Breast epithelium (tissue), 4 donors: ENCODE measurements at regions not wholly inside any gene's neighbourhood (a gene's known extent, or its start where the extent isn't known, plus 50 kb on each side); places are given as distances from the start of the nearest gene placed in this dataset.

Experiments
- DNase-seq, 2 donors: peaks; one replicate each; pipeline ENCODE4 v3.0.0-alpha.2; 2019; ENCODE audit warnings: low spot score in 2 of 2
- H3K27ac ChIP-seq, 2 donors: fragments of 200-600 bp; sonication (generic) in 1 of 2; one replicate each; pipeline ENCODE4 v1.5.1; 2016 to 2019; ENCODE audit warnings: mild to moderate bottlenecking in 1 of 2
- H3K27me3 ChIP-seq, 2 donors: fragments of 200-600 bp; sonication (generic) in 1 of 2; one replicate each; pipeline versions ENCODE4 v1.5.1 to v1.6.0; 2017 to 2019; ENCODE audit warnings: control low read depth in 1 of 2, mild to moderate bottlenecking in 1 of 2
- H3K36me3 ChIP-seq: fragments of 200-600 bp; one replicate; pipeline ENCODE4 v1.5.1; 2019
- H3K4me1 ChIP-seq, 2 donors: fragments of 200-600 bp; sonication (generic); one replicate each; pipeline ENCODE4 v1.5.1; 2016 to 2019; ENCODE audit warnings: control low read depth in 1 of 2
- H3K4me3 ChIP-seq, 3 donors: fragments of 200-600 bp; sonication (generic); 1 replicate in 2 of 3; 2 replicates in 1 of 3; pipeline ENCODE4 v1.5.1; 2016 to 2019; ENCODE audit warnings: mild to moderate bottlenecking in 3 of 3, moderate library complexity in 2 of 3
- H3K9me3 ChIP-seq, 2 donors: fragments of 200-600 bp; sonication (generic) in 1 of 2; one replicate each; pipeline ENCODE4 v1.5.1; 2016 to 2019; ENCODE audit warnings: control low read depth in 1 of 2
- POLR2A ChIP-seq: fragments of 450-650 bp; IDR thresholded peaks from one replicate; pipeline ENCODE4 v1.6.1; 2016; ENCODE audit warnings: antibody characterized with exemption, mild to moderate bottlenecking, moderate library complexity
- POLR2AphosphoS5 ChIP-seq, 3 donors: sonication (generic); formaldehyde crosslinking; IDR thresholded peaks; one replicate each; pipeline ENCODE4 v1.6.1; 2017; ENCODE audit warnings: antibody characterized with exemption in 3 of 3
- intact Hi-C: fragments of 100-400 bp; cut with DNase I; formaldehyde crosslinking; loops from one replicate; pipeline ENCODE4 v1.15.1; 2023; ENCODE audit warnings: low total_unique reads
- TF ChIP-seq, protein P1 (sequence below), 3 donors: fragments of 450-650 bp; IDR thresholded peaks; one replicate each; pipeline ENCODE4 v1.5.1; 2016 to 2017; ENCODE audit warnings: antibody characterized with exemption in 3 of 3, mild to moderate bottlenecking in 3 of 3, moderate library complexity in 3 of 3

- no peaks in the 10 kb centered on the region for H3K4me1 ChIP-seq
- H3K36me3 ChIP-seq = no peaks in the 10 kb centered on the region
- peaks cover 6 to 8% of the 10 kb centered on the region in 2 donors for H3K9me3 ChIP-seq
- H3K27me3 ChIP-seq = no peaks in the 10 kb centered on the region
- DNase-seq = no peak
- H3K4me3 ChIP-seq = no peak overlapping the region
- intact Hi-C loops = no loop called here
- peak overlapping the region in 1 of 2 donors; percentile 25 for H3K27ac ChIP-seq
- TF ChIP-seq POLR2A (no peak), POLR2AphosphoS5 (IDR thresholded peaks at IDR 0.05) (no peak)
- TF ChIP-seq, protein P1, sequence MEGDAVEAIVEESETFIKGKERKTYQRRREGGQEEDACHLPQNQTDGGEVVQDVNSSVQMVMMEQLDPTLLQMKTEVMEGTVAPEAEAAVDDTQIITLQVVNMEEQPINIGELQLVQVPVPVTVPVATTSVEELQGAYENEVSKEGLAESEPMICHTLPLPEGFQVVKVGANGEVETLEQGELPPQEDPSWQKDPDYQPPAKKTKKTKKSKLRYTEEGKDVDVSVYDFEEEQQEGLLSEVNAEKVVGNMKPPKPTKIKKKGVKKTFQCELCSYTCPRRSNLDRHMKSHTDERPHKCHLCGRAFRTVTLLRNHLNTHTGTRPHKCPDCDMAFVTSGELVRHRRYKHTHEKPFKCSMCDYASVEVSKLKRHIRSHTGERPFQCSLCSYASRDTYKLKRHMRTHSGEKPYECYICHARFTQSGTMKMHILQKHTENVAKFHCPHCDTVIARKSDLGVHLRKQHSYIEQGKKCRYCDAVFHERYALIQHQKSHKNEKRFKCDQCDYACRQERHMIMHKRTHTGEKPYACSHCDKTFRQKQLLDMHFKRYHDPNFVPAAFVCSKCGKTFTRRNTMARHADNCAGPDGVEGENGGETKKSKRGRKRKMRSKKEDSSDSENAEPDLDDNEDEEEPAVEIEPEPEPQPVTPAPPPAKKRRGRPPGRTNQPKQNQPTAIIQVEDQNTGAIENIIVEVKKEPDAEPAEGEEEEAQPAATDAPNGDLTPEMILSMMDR (IDR thresholded peaks at IDR 0.05) = no peak
Observed at GRCh38 chr6:165118736-165119135, 190.7 kb downstream of the C6orf118 start.

DNA sequence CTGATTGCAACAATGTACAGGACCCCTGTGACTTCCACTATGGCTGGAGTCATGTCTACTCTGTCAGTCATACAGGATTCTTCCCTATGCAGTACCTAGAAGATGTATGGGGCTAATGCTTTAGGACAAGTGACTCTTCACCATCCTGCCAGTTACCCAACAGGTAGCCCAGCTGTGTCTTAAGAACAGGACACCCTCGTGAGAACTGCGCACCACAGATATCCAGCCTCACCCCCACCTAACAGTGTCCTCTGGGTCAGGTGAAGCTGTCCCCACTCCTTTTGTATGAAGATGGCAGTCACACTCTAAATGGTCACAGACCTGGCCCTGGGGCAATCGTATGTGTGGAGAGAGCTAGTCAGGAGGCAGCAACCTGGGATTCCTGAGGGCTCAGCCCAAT lies 191.6 kb downstream of the C6orf118 start:
- Histone ChIP-seq H3K9me3 (peaks cover 9 to 10% of the 10 kb centered on the region in 2 donors), H3K36me3 (no peaks in the 10 kb centered on the region), H3K27ac (no peak overlapping the region), H3K4me3 (no peak overlapping the region), H3K27me3 (no peaks in the 10 kb centered on the region), H3K4me1 (no peaks in the 10 kb centered on the region)
- DNase-seq = no peak
- intact Hi-C loops = no loop called here
- no peak for TF ChIP-seq POLR2A

DNA sequence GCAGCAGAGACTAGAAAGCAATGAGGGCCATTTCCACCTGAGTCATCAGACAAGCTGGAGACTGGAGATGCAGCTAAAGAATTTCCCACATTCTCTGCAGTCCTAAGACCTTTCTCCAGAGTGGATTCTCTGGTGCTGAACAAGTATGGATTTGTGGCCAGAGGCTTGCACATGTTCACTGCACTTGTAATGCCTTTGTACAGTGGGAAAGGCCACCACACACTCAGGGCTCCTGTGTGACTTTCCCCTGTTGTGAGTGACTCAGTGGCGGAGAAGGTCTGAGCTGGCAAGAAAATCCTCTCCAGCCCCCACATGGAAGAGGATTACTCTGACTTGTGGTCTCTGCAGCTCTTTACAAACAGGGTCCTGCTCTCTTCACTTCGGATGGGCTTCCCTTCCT lies 192.3 kb downstream of the C6orf118 start:
- Histone ChIP-seq H3K36me3 (no peaks in the 10 kb centered on the region), H3K4me3 (no peak overlapping the region), H3K9me3 (peaks cover 9 to 10% of the 10 kb centered on the region in 2 donors), H3K4me1 (no peaks in the 10 kb centered on the region), H3K27ac (no peak overlapping the region), H3K27me3 (no peaks in the 10 kb centered on the region)
- TF ChIP-seq POLR2A (no peak), POLR2AphosphoS5 (IDR thresholded peaks at IDR 0.05) (no peak)
- TF ChIP-seq, protein P1 (IDR thresholded peaks at IDR 0.05) = no peak
- intact Hi-C loops = no loop called here
- no peak for DNase-seq

DNA sequence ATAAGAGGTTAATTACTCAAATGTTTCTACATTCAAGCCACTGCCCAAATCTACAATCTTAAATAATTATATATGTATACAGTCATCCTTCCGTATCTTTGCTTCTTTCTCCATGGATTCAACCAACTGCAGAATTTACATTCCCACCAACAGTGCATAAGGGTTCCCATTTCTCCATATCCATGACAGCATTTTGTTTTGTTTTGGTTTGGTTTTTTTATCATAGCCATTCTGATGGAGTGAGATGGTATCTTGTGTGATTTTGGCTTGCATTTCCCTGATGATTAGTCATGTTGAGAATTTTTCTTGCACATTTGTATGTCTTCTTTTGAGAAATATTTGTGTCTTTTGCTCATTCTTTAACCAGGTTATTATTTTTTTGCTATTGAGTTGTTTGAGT lies 198.5 kb downstream of the C6orf118 start:
- Histone ChIP-seq H3K27me3 (no peaks in the 10 kb centered on the region), H3K4me3 (no peak overlapping the region), H3K9me3 (peaks cover 9 to 10% of the 10 kb centered on the region in 2 donors), H3K27ac (no peak overlapping the region), H3K4me1 (no peaks in the 10 kb centered on the region), H3K36me3 (no peaks in the 10 kb centered on the region)
- DNase-seq = no peak
- no peak for TF ChIP-seq POLR2A
- TF ChIP-seq, protein P1 (IDR thresholded peaks at IDR 0.05) = no peak
- no peak for TF ChIP-seq POLR2AphosphoS5 (IDR thresholded peaks at IDR 0.05)
- intact Hi-C loops = no loop called here

DNA sequence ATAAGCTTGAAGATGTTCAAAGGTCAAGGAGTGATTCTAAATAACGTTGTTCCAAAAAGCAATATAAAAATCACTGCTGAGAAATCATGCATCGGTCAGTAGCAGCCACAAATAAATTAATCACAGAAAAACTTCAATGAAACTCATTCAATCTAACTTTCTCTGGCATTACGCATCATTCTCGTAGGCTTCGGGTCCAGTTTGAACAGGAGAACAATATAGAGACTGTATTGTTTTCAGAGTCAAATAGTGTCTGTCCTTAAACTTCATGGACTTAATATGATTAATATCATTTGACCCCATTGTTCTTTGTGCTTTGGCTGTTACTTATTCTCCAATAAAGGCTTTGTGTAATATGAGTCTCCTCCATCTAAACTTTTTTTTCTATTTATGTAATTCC lies 200.4 kb downstream of the C6orf118 start:
- no peaks in the 10 kb centered on the region for H3K27me3 ChIP-seq
- no peak overlapping the region for H3K27ac ChIP-seq
- peaks cover 4 to 5% of the 10 kb centered on the region in 2 donors for H3K9me3 ChIP-seq
- TF ChIP-seq POLR2AphosphoS5 (IDR thresholded peaks at IDR 0.05) (no peak), POLR2A (no peak)
- TF ChIP-seq, protein P1 (IDR thresholded peaks at IDR 0.05) = no peak
- no peak overlapping the region for H3K4me3 ChIP-seq
- no peaks in the 10 kb centered on the region for H3K4me1 ChIP-seq
- DNase-seq = no peak
- no peaks in the 10 kb centered on the region for H3K36me3 ChIP-seq
- intact Hi-C loops = no loop called here

- no peak for DNase-seq
- Histone ChIP-seq H3K27me3 (no peaks in the 10 kb centered on the region), H3K9me3 (no peaks in the 10 kb centered on the region), H3K4me1 (no peaks in the 10 kb centered on the region), H3K27ac (no peak overlapping the region), H3K36me3 (no peaks in the 10 kb centered on the region), H3K4me3 (no peak overlapping the region)
- TF ChIP-seq, protein P1 (IDR thresholded peaks at IDR 0.05) = no peak
- TF ChIP-seq POLR2AphosphoS5 (IDR thresholded peaks at IDR 0.05) (no peak), POLR2A (no peak)
- intact Hi-C loops = no loop called here
Observed at GRCh38 chr6:165106261-165106660, 203.1 kb downstream of the C6orf118 start.
